ENCODE measurements at regions not wholly inside any gene's neighbourhood (a gene's known extent, or its start where the extent isn't known, plus 50 kb on each side); places are given as distances from the start of the nearest gene placed in this dataset.

- no peak for TF ChIP-seq CTCF (conservative IDR thresholded peaks at IDR 0.05; ENCODE audit: low read depth, low read length)
- TF ChIP-seq EZH2 (IDR thresholded peaks at IDR 0.05; ENCODE audit: borderline replicate concordance, low read depth, low read length, poor library complexity, severe bottlenecking) = no peak
Observed at GRCh38 chr2:200089040-200089755, 133.8 kb downstream of the MAIP1 start.

Measured in A673 (cell line).